Dermis microvascular lymphatic vessel endothelial cell (primary cell): ENCODE measurements at regions not wholly inside any gene's neighbourhood (a gene's known extent, or its start where the extent isn't known, plus 50 kb on each side); places are given as distances from the start of the nearest gene placed in this dataset.
"Not testable (repeated sequence)": the region's sequence is repeated elsewhere in the genome, so short reads cannot be mapped to it uniquely, and the experiment has no call there.

Experiments used
- DNase-seq, 2 donors: peaks; one replicate each; pipeline versions ENCODE4 v3.0.0 to v3.0.0-alpha.2; 2010; ENCODE audit warnings: low read depth in 2 of 2

GRCh38 chrX:65331371-65331770 lies 203.2 kb downstream of the LAS1L start:
- DNase-seq: no peak

GRCh38 chrX:65300104-65300809 lies 234.3 kb downstream of the LAS1L start:
- DNase-seq: no peak

DNA sequence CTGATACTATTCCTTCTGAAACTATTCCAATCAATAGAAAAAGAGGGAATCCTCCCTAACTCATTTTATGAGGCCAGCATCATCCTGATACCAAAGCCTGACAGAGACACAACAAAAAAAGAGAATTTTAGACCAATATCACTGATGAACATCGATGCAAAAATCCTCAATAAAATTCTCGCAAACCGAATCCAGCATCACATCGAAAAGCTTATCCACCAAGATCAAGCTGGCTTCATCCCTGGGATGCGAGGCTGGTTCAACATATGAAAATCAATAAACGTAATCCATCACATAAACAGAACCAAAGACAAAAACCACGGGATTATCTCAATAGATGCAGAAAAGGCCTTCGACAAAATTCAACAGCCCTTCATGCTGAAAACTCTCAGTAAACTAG lies 251.7 kb downstream of the LAS1L start:
- not testable (repeated sequence) for DNase-seq

DNA sequence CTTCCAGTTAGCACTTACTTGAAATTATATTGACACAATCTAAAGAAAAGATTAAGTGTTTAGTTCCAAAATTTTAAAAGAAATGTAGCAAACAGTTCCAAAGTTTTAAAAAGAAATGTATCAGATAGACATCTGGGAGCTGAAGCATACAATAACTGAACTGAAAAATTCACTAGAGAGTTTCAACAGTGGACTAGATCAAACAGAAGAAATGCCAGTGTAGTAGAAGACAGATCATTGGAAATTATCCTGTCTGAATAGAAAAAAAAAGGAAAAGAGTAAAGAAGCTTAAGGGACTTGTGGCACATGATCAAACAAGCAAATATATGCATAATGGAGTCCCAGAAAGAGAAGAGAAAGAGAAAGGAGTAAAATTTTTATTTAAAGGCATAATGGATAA lies 261.4 kb downstream of the LAS1L start:
- DNase-seq: no peak

GRCh38 chrX:65266482-65266881 lies 268.1 kb downstream of the LAS1L start:
- no peak for DNase-seq

DNA sequence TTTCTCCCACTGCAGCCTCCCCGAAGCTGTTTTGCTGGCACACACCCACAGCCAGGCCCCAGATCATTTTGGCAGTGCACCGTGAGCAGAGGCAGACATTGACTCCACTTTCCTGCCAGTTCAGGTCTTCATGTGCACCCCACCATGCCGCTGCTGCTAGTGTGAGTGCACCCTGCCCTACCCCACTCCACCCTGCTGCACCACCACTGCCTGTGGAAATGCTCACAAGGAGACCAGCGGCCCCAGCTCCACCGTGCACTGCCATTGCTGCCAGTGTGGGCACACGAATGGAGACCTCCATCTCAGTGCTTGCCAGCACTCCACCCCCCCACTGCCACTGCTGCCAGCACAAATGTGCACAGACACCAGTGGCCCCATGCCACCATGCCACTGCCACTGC lies 277.6 kb upstream of the ZC4H2 start:
- no peak for DNase-seq

DNA sequence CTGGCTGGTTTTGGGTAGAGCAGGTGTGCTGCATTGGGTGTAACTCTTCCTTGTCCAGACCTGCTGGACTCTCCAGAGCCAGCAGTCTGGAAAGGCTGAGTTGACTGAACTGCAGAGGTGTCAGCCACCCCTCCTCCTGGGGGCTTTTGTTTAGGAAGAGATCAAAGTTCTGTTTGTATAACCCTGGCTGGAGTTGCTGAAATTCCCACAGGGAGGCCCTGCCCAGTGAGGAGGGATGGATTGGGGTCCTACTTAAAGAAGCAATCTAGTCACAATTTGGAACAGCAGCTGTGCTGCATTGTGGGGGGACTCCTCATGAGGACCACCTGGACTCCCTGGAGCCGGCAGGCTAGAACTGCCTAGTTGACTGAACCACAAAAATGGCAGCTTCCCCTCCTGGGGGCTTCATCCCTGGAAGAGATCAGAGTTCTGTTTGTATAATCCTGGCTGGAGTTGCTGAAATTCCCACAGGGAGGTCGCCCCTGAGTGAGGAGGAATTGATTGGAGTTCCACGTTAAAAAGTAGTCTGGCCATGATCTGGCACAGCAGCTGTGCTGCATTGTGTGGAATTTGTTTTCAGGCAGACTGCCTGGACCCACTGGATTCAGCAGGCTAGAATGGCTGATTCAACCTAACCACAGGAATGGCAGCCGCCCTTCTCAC lies 264.9 kb upstream of the ZC4H2 start:
- DNase-seq: no peak

- DNase-seq: no peak
These were observed 227.3 kb upstream of the ZC4H2 start for GRCh38 chrX:65203545-65203944.

DNA sequence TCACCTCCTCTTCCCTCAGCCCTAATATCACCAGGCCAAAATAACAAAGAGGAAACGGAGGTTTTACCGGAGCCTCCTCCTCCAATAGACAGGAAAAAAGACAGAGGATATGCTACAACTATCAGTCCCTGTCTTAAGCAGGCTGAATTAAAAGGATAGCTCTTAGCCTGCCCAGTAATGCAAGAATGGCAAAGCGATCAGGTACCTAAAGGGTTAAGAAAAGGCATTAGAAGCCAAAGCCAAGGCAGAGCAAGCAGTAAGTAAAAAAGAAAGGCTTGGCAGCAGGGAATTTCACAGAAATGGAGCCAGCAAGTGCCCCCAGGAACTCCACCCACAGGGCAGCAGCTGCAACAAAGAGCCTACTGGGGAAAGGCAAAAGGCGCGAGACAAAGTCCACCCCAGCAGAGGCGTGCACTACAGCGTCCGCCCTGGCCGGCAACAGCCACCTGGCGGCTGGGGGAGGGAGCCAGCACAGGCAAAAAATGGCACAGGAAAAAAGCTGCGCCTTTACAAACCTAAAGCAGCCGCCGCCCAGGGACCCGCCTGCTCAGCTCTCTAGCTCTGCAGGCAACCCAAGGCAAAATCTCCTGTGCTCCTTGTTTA lies 220.6 kb upstream of the ZC4H2 start:
- DNase-seq: no peak

GRCh38 chrX:65195621-65196020 lies 219.4 kb upstream of the ZC4H2 start:
- DNase-seq: no peak

- DNase-seq: no peak
These were observed 218.3 kb upstream of the ZC4H2 start for GRCh38 chrX:65194547-65194946.

DNA sequence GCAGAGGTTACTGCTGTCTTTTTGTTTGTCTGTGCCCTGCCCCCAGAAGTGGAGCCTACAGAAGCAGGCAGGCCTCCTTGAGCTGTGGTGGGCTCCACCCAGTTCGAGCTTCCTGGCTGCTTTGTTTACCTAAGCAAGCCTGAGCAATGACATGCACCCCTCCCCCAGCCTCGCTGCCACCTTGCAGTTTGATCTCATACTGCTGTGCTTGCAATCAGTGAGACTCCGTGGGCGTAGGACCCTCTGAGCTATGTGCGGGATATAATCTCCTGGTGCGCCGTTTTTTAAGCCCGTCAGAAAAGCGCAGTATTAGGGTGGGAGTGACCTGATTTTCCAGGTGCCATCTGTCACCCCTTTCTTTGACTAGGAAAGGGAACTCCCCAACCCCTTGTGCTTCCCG lies 187.1 kb upstream of the ZC4H2 start:
- DNase-seq: not testable (repeated sequence)

DNA sequence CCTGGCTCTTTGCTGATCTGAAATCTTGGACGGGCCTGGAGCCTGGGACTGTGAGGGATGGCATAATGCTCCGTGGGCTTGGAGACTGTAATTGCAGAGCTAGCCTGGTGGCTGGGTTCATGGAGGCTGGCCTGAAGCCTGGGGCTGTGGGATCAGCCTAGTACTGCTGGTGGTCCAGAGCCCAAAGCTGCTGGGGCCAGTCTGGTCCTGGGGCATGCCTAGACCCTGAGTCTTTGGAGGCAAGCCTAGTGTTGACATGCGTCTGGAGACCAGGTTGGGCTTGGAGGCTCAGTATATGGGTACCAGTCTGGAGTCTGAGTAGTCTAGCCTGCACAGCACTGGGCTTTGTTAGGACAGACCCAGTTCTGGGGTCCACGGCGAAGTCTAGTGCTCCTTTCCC lies 172.0 kb upstream of the ZC4H2 start:
- DNase-seq: no peak

DNA sequence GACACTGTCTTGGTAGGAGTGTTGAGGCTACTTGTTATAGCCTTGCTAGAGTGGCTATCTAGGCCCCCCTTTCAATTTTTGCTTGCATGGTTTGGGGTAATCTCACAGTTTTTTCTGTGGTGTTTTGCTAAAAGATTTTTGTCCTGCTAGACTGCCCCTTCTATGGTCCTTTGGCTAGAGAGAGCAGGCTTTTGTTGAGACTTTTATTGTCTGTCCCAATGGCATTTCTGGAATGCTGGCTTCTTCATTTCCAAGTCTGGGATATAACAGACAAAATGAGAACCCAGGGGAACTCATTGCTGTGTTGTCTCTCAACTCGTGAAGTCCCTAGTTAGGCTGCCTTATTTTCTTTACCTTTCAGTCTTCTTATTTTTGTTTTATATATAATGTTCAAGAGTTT lies 160.2 kb upstream of the ZC4H2 start:
- DNase-seq: no peak

DNA sequence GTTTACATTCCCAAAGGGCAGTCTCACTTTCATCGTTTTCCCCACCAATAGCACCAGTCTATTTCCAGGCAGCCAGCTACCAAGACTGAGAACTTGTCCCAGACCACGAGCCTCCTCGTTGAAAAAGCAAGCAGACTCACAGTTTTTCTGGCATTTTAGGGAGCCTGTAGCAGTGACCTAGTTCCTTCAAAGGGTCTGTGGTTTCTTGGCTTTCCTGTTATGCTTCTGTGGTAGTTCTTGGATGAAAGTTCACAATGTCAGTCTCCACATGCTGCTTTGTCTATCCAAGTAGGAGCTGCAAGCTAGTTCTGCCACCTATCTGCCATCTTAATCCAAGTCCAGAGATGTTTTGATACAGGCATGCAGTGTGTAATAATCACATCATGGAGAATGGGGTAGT lies 151.6 kb upstream of the ZC4H2 start:
- no peak for DNase-seq

GRCh38 chrX:65098851-65099250 lies 122.6 kb upstream of the ZC4H2 start:
- no peak for DNase-seq

DNA sequence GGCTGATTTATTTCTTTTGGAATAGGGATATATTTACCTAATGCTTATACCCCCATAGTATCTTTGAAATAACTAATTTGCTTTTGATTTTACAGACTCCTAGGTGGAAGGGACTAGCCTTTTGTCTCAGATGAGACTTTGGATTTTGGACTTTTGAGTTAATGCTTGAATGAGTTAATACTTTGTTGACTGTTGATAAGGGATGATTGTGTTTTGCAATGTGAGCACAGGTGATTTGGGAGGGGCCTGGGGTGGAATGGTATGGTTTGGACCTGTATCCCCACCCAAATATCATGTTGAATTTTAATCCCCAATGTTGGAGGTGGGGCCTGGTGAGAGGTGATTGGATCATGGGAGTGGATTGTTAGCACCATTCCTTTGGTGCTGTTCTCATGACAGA lies 117.4 kb upstream of the ZC4H2 start:
- no peak for DNase-seq

- DNase-seq: no peak
These were observed 97.0 kb upstream of the ZC4H2 start for GRCh38 chrX:65073233-65073632.

DNA sequence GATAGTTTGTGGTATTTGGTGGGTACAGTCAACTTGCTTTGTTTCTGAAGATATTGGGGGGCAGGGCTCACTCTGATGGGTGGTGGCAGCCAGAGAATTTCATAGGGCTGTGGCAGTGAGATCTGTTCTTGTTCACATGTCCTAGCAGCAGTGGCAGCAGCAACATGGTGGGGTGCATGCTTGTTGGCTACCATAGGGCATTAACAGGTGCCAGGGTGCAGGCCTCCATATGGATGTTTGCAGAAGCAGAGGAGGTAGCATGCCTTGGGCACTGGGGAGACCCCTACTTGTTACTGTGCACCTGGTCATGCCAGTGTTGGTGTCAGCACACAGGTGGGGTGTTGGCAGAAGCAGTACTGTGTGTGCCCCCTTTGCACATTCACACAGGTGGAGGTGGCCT lies 96.3 kb upstream of the ZC4H2 start:
- DNase-seq: no peak

- not testable (repeated sequence) for DNase-seq
These were observed 82.4 kb upstream of the ZC4H2 start for GRCh38 chrX:65058626-65059025.

GRCh38 chrX:65045001-65045400 lies 68.8 kb upstream of the ZC4H2 start:
- DNase-seq: no peak

- no peak for DNase-seq
These were observed 59.2 kb upstream of the ZC4H2 start for GRCh38 chrX:65035446-65035770.
